Naive thymus-derived CD4-positive, alpha-beta T cell (primary cell): ENCODE measurements at regions not wholly inside any gene's neighbourhood (a gene's known extent, or its start where the extent isn't known, plus 50 kb on each side); places are given as distances from the start of the nearest gene placed in this dataset.
"Not testable (repeated sequence)": the region's sequence is repeated elsewhere in the genome, so short reads cannot be mapped to it uniquely, and the experiment has no call there.

ENCODE experiments used
- ATAC-seq: fragments of 150-1000 bp; cut with Tn5 transposase; 2 replicates; pipeline ENCODE4 v1.10.0; 2021; ENCODE audit warnings: mild to moderate bottlenecking, moderate library complexity
- CTCF ChIA-PET: fragments of 350-600 bp; sonication (Branson Sonifier 250); formaldehyde crosslinking; loops from one replicate; lab custom pipeline; 2021; ENCODE audit warnings: antibody characterized with exemption; lab: Charles Lee
- POLR2A ChIA-PET: fragments of 350-600 bp; sonication (Branson Sonifier 250); formaldehyde crosslinking; loops from one replicate; lab custom pipeline; 2021; ENCODE audit warnings: antibody characterized with exemption, inconsistent platforms; lab: Charles Lee
- DNase-seq, 9 donors: peaks; one replicate each; pipeline versions ENCODE4 v3.0.0 to v3.0.0-alpha.2; 2020 to 2022; ENCODE audit warnings: mixed read lengths in 1 of 9
- H3K27ac ChIP-seq: one replicate; pipeline ENCODE4 v1.7.0; 2013; ENCODE audit warnings: mild to moderate bottlenecking, low read depth, low read length, moderate library complexity
- H3K27me3 ChIP-seq, 2 donors: one replicate each; pipeline ENCODE4 v1.7.0; 2013; ENCODE audit warnings: low read length in 2 of 2, mild to moderate bottlenecking in 2 of 2, moderate library complexity in 2 of 2; ENCODE audit not compliant: control insufficient read depth in 2 of 2, insufficient read depth in 2 of 2
- H3K36me3 ChIP-seq, 3 experiments: 1 replicate in 2 of 3; 2 replicates in 1 of 3; pipeline ENCODE4 v1.7.0; 2013; ENCODE audit warnings: low read length in 3 of 3, mild to moderate bottlenecking in 3 of 3, moderate library complexity in 1 of 3; ENCODE audit not compliant: insufficient read depth in 3 of 3, control insufficient read depth in 2 of 3
- H3K4me1 ChIP-seq, 2 donors: one replicate each; pipeline ENCODE4 v1.7.0; 2013; ENCODE audit warnings: low read length in 2 of 2, mild to moderate bottlenecking in 2 of 2, moderate library complexity in 1 of 2; ENCODE audit not compliant: control insufficient read depth in 2 of 2, insufficient read depth in 2 of 2
- H3K4me3 ChIP-seq: 2 replicates; pipeline ENCODE4 v1.7.0; 2013; ENCODE audit warnings: mild to moderate bottlenecking, low read length
- H3K9me3 ChIP-seq, 3 experiments: 1 replicate in 2 of 3; 2 replicates in 1 of 3; pipeline ENCODE4 v1.7.0; 2013; ENCODE audit warnings: low read length in 3 of 3; ENCODE audit not compliant: control insufficient read depth in 2 of 3
- H3K27ac Mint-ChIP-seq, 9 donors: one replicate each; pipeline ENCODE4 v1.8.0; 2020 to 2022; ENCODE audit warnings: mixed read lengths in 9 of 9, mild to moderate bottlenecking in 8 of 9, moderate library complexity in 5 of 9, inconsistent platforms in 2 of 9
- H3K27me3 Mint-ChIP-seq, 5 donors: one replicate each; pipeline ENCODE4 v1.8.0; 2021 to 2022; ENCODE audit warnings: mixed read lengths in 5 of 5, mild to moderate bottlenecking in 1 of 5
- H3K36me3 Mint-ChIP-seq, 5 donors: one replicate each; pipeline ENCODE4 v1.8.0; 2020 to 2022; ENCODE audit warnings: mixed read lengths in 5 of 5, mild to moderate bottlenecking in 3 of 5, inconsistent platforms in 1 of 5
- H3K4me1 Mint-ChIP-seq, 7 donors: one replicate each; pipeline ENCODE4 v1.8.0; 2020 to 2022; ENCODE audit warnings: mixed read lengths in 7 of 7, mild to moderate bottlenecking in 3 of 7, inconsistent platforms in 1 of 7
- H3K4me3 Mint-ChIP-seq, 10 donors: one replicate each; pipeline ENCODE4 v1.8.0; 2020 to 2022; ENCODE audit warnings: mild to moderate bottlenecking in 10 of 10, mixed read lengths in 10 of 10, moderate library complexity in 6 of 10, inconsistent platforms in 2 of 10
- H3K9me3 Mint-ChIP-seq, 11 donors: one replicate each; pipeline ENCODE4 v1.8.0; 2020 to 2022; ENCODE audit warnings: mixed read lengths in 11 of 11, mild to moderate bottlenecking in 4 of 11, inconsistent platforms in 1 of 11, moderate library complexity in 1 of 11
- intact Hi-C, 2 donors: fragments of 100-400 bp; cut with micrococcal nuclease; formaldehyde crosslinking; loops; one replicate each; pipeline ENCODE4 v1.15.1; 2023

- no peaks in the 10 kb centered on the region for H3K4me1 ChIP-seq
- Mint-ChIP-seq H3K27ac (no peak overlapping the region), H3K36me3 (no peaks in the 10 kb centered on the region), H3K4me3 (no peak overlapping the region), H3K27me3 (peaks cover 0 to 15% (median 8%) of the 10 kb centered on the region in 5 donors), H3K9me3 (peaks cover 0 to 4% (median 0%) of the 10 kb centered on the region in 11 donors), H3K4me1 (peaks cover 0 to 3% (median 0%) of the 10 kb centered on the region in 7 donors)
- H3K27me3 ChIP-seq: no peaks in the 10 kb centered on the region
- intact Hi-C loops: no loop called here
- H3K27ac ChIP-seq: no peak overlapping the region
- POLR2A ChIA-PET: no interaction called here
- CTCF ChIA-PET: no interaction called here
- no peaks in the 10 kb centered on the region for H3K9me3 ChIP-seq
- no peak for ATAC-seq
- no peak for DNase-seq
- H3K4me3 ChIP-seq: no peak overlapping the region
- no peaks in the 10 kb centered on the region for H3K36me3 ChIP-seq
Measured at GRCh38 chr3:18188491-18188890, 236.6 kb downstream of the SATB1 start.

GRCh38 chr3:18185624-18186023 is 239.5 kb downstream of the SATB1 start:
- CTCF ChIA-PET: no interaction called here
- peaks cover 0 to 2% (median 0%) of the 10 kb centered on the region in 7 donors for H3K4me1 Mint-ChIP-seq
- Histone ChIP-seq H3K27ac (no peak overlapping the region), H3K9me3 (no peaks in the 10 kb centered on the region), H3K4me1 (no peaks in the 10 kb centered on the region), H3K4me3 (no peak overlapping the region), H3K36me3 (no peaks in the 10 kb centered on the region), H3K27me3 (no peaks in the 10 kb centered on the region)
- POLR2A ChIA-PET: no interaction called here
- DNase-seq (no peak), ATAC-seq (no peak)
- no peaks in the 10 kb centered on the region for H3K36me3 Mint-ChIP-seq
- H3K27me3 Mint-ChIP-seq: peaks cover 0 to 15% (median 6%) of the 10 kb centered on the region in 5 donors
- H3K27ac Mint-ChIP-seq: no peak overlapping the region
- intact Hi-C loops: no loop called here
- peaks cover 0 to 8% (median 0%) of the 10 kb centered on the region in 11 donors for H3K9me3 Mint-ChIP-seq
- H3K4me3 Mint-ChIP-seq: no peak overlapping the region

GRCh38 chr3:18182923-18183322 is 242.2 kb downstream of the SATB1 start:
- H3K27ac Mint-ChIP-seq, H3K36me3 Mint-ChIP-seq: not testable (repeated sequence)

GRCh38 chr3:18179521-18179920 is 245.6 kb downstream of the SATB1 start:
- Histone ChIP-seq H3K4me3 (no peak overlapping the region), H3K36me3 (no peaks in the 10 kb centered on the region), H3K27ac (no peak overlapping the region), H3K9me3 (no peaks in the 10 kb centered on the region), H3K4me1 (no peaks in the 10 kb centered on the region), H3K27me3 (no peaks in the 10 kb centered on the region)
- H3K4me3 Mint-ChIP-seq: no peak overlapping the region
- ChIA-PET POLR2A (no interaction called here), CTCF (no interaction called here)
- H3K4me1 Mint-ChIP-seq: no peaks in the 10 kb centered on the region
- DNase-seq (no peak), ATAC-seq (no peak)
- H3K36me3 Mint-ChIP-seq: no peaks in the 10 kb centered on the region
- peaks cover 0 to 8% (median 0%) of the 10 kb centered on the region in 11 donors for H3K9me3 Mint-ChIP-seq
- H3K27me3 Mint-ChIP-seq: no peaks in the 10 kb centered on the region
- H3K27ac Mint-ChIP-seq: no peak overlapping the region
- intact Hi-C loops: no loop called here

More at GRCh38 chr3:18182923-18183322, 242.2 kb downstream of the SATB1 start:
- DNase-seq, H3K4me1 Mint-ChIP-seq, POLR2A ChIA-PET, intact Hi-C loops, H3K9me3 Mint-ChIP-seq, H3K36me3 ChIP-seq, ATAC-seq, H3K9me3 ChIP-seq, H3K27me3 ChIP-seq, H3K4me3 ChIP-seq, H3K4me3 Mint-ChIP-seq, CTCF ChIA-PET, H3K27me3 Mint-ChIP-seq, H3K4me1 ChIP-seq, H3K27ac ChIP-seq: not testable (repeated sequence)

- ChIA-PET POLR2A (no interaction called here), CTCF (no interaction called here)
- Histone ChIP-seq H3K4me1 (no peaks in the 10 kb centered on the region), H3K27ac (no peak overlapping the region), H3K27me3 (no peaks in the 10 kb centered on the region), H3K36me3 (no peaks in the 10 kb centered on the region), H3K9me3 (no peaks in the 10 kb centered on the region), H3K4me3 (no peak overlapping the region)
- no peak overlapping the region for H3K27ac Mint-ChIP-seq
- H3K4me3 Mint-ChIP-seq: no peak overlapping the region
- H3K9me3 Mint-ChIP-seq: peaks cover 0 to 4% (median 0%) of the 10 kb centered on the region in 11 donors
- ATAC-seq: no peak
- no peak for DNase-seq
- intact Hi-C loops: no loop called here
- H3K36me3 Mint-ChIP-seq: peaks cover 0 to 4% (median 0%) of the 10 kb centered on the region in 5 donors
- peaks cover 0 to 2% (median 0%) of the 10 kb centered on the region in 5 donors for H3K27me3 Mint-ChIP-seq
- peaks cover 0 to 1% (median 0%) of the 10 kb centered on the region in 7 donors for H3K4me1 Mint-ChIP-seq
Measured at GRCh38 chr3:18177271-18177670, 247.9 kb downstream of the SATB1 start.

GRCh38 chr3:18173891-18174290 is 251.2 kb downstream of the SATB1 start:
- CTCF ChIA-PET, H3K27me3 ChIP-seq, H3K4me3 Mint-ChIP-seq, ATAC-seq, intact Hi-C loops, H3K9me3 Mint-ChIP-seq, H3K27ac Mint-ChIP-seq, H3K9me3 ChIP-seq, H3K4me1 ChIP-seq, H3K27ac ChIP-seq, DNase-seq, H3K4me3 ChIP-seq, H3K27me3 Mint-ChIP-seq, H3K36me3 Mint-ChIP-seq, H3K4me1 Mint-ChIP-seq, H3K36me3 ChIP-seq: not testable (repeated sequence)
- POLR2A ChIA-PET: interaction anchor here (0.6 kb wide), 1 partner anchor 1902 kb away, joined by 3 read pairs; no protein-coding TSS in a partner anchor

GRCh38 chr3:18159681-18160080 is 265.5 kb downstream of the SATB1 start:
- H3K9me3 ChIP-seq: no peaks in the 10 kb centered on the region
- H3K27ac Mint-ChIP-seq: no peak overlapping the region
- ATAC-seq (no peak), DNase-seq (no peak)
- no peaks in the 10 kb centered on the region for H3K36me3 ChIP-seq
- ChIA-PET CTCF (no interaction called here), POLR2A (no interaction called here)
- H3K27me3 Mint-ChIP-seq: peaks cover 0 to 23% (median 8%) of the 10 kb centered on the region in 5 donors
- no peak overlapping the region for H3K4me3 ChIP-seq
- no peaks in the 10 kb centered on the region for H3K36me3 Mint-ChIP-seq
- H3K4me3 Mint-ChIP-seq: no peak overlapping the region
- no peak overlapping the region for H3K27ac ChIP-seq
- intact Hi-C loops: no loop called here
- no peaks in the 10 kb centered on the region for H3K4me1 ChIP-seq
- peaks cover 0 to 3% (median 0%) of the 10 kb centered on the region in 7 donors for H3K4me1 Mint-ChIP-seq
- H3K27me3 ChIP-seq: no peaks in the 10 kb centered on the region
- peaks cover 0 to 2% (median 0%) of the 10 kb centered on the region in 11 donors for H3K9me3 Mint-ChIP-seq
